ENCODE measurements at regions not wholly inside any gene's neighbourhood (a gene's known extent, or its start where the extent isn't known, plus 50 kb on each side); places are given as distances from the start of the nearest gene placed in this dataset.

- ChIA-PET POLR2A (no interaction called here), CTCF (no interaction called here)
- no peak for DNase-seq (ENCODE audit: extremely low spot score)
- no peak for TF ChIP-seq CTCF (IDR thresholded peaks at IDR 0.05; ENCODE audit: control extremely low read depth, extremely low read depth, low read depth, missing control alignments)
Measured at GRCh38 chr5:125377141-125377540, 630.7 kb upstream of the ZNF608 start.

- POLR2A ChIA-PET, result no interaction called here
- CTCF ChIA-PET, result no interaction called here
- DNase-seq (ENCODE audit: extremely low spot score), result no peak
- TF ChIP-seq CTCF (IDR thresholded peaks at IDR 0.05; ENCODE audit: control extremely low read depth, extremely low read depth, low read depth, missing control alignments), result no peak
Measured at GRCh38 chr5:125381290-125381689, 634.9 kb upstream of the ZNF608 start.

DNA sequence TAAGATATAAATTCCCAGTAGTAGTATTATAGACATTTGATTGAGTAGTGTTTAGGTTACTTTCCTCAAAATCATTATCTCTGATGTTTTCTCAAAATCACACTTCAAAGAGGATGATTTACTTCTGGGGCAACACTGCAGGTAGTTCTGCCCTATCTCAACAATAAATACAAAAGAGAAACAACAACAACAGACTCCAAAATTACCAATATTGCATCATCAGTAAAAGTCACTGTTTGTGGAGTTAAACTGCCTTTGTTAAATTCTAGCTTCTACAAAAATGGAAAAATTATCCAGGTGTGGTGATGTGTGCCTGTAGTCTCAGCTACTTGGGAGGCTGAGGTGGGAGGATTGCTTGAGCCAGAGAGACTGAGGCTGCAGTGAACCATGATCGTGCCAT, 637.6 kb upstream of the ZNF608 start:
- no peak for TF ChIP-seq CTCF (IDR thresholded peaks at IDR 0.05; ENCODE audit: control extremely low read depth, extremely low read depth, low read depth, missing control alignments)
- ChIA-PET CTCF (no interaction called here), POLR2A (no interaction called here)
- no peak for DNase-seq (ENCODE audit: extremely low spot score)

- no peak for DNase-seq (ENCODE audit: extremely low spot score)
- ChIA-PET CTCF (interaction anchor here (3.9 kb wide), 1 partner anchor 10 kb away, joined by 13 read pairs; no protein-coding TSS in a partner anchor), POLR2A (no interaction called here)
- no peak for TF ChIP-seq CTCF (IDR thresholded peaks at IDR 0.05; ENCODE audit: control extremely low read depth, extremely low read depth, low read depth, missing control alignments)
Measured at GRCh38 chr5:125390326-125390725, 643.9 kb upstream of the ZNF608 start.

DNA sequence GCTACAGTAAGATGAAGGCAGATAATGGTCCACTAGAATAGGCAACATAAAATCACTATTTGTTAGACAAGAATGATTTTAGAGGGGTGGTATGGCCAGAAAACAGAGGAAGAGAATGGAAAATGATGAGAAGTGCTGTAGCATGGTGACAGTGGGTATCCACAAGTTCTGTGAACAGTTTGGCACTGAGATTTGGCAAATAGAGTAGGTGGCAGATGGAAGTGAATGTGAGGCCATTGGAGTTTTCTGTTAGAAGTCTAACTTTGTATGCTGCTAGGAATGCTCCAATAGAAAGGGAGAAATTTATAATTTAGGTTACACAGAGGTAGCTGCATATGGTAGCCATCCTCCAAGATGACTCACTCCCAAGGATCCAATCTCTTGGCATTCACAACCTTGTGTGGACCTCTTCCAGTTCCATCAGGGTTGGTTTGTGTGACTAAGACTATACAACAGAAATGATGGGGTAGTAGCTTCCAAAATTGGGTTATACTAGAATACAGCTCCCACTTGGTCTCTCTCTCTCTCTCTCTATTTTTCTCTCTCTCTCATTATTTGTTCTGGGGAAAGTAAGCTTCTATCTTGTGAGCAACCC, 646.9 kb upstream of the ZNF608 start:
- ChIA-PET POLR2A (no interaction called here), CTCF (interaction anchor here (1.3 kb wide), 1 partner anchor 10 kb away, joined by 3 read pairs; no protein-coding TSS in a partner anchor)
- no peak for TF ChIP-seq CTCF (IDR thresholded peaks at IDR 0.05; ENCODE audit: control extremely low read depth, extremely low read depth, low read depth, missing control alignments)
- no peak for DNase-seq (ENCODE audit: extremely low spot score)

- ChIA-PET POLR2A (no interaction called here), CTCF (interaction anchor here (1.3 kb wide), 1 partner anchor 31 kb away, joined by 3 read pairs; no protein-coding TSS in a partner anchor)
- DNase-seq (ENCODE audit: extremely low spot score), result no peak
- no peak for TF ChIP-seq CTCF (IDR thresholded peaks at IDR 0.05; ENCODE audit: control extremely low read depth, extremely low read depth, low read depth, missing control alignments)
Measured at GRCh38 chr5:125394661-125395280, 648.3 kb upstream of the ZNF608 start.

Data from GM10248 (cell line).